Right lobe of liver (tissue), 6 donors: ENCODE measurements at regions not wholly inside any gene's neighbourhood (a gene's known extent, or its start where the extent isn't known, plus 50 kb on each side); places are given as distances from the start of the nearest gene placed in this dataset.

Experiments used
- ATAC-seq, 4 donors: fragments of 200-7000 bp; cut with Tn5 transposase; one replicate each; pipeline ENCODE4 v1.9.1; 2020; ENCODE audit warnings: mild to moderate bottlenecking in 4 of 4, moderate library complexity in 4 of 4
- DNase-seq, 3 donors: peaks; one replicate each; pipeline ENCODE4 v3.0.0-alpha.2; 2020
- H3K27ac ChIP-seq, 3 donors: fragments of 200-600 bp; one replicate each; pipeline ENCODE4 v1.8.0; 2022
- H3K27me3 ChIP-seq, 2 donors: fragments of 200-600 bp; one replicate each; pipeline ENCODE4 v1.8.0; 2022
- H3K36me3 ChIP-seq, 4 donors: fragments of 200-600 bp; sonication (generic) in 1 of 4; one replicate each; pipeline versions ENCODE4 v1.5.1 to v1.8.0; 2017 to 2022; ENCODE audit warnings: control low read depth in 1 of 4
- H3K4me1 ChIP-seq, 4 donors: fragments of 200-600 bp; sonication (generic) in 1 of 4; one replicate each; pipeline versions ENCODE4 v1.5.1 to v1.8.0; 2017 to 2022; ENCODE audit warnings: control low read depth in 1 of 4
- H3K4me3 ChIP-seq, 3 donors: fragments of 200-600 bp; one replicate each; pipeline ENCODE4 v1.8.0; 2022
- H3K9me3 ChIP-seq, 4 donors: fragments of 200-600 bp; sonication (generic) in 1 of 4; one replicate each; pipeline versions ENCODE4 v1.5.1 to v1.8.0; 2017 to 2022; ENCODE audit warnings: control low read depth in 1 of 4
- CTCF ChIP-seq, 4 donors: fragments of 200-600 bp in 3 of 4; fragments of 450-650 bp in 1 of 4; IDR thresholded peaks; one replicate each; pipeline versions ENCODE4 v1.5.1 to v1.8.0; 2016 to 2022; ENCODE audit warnings: antibody characterized with exemption in 4 of 4, mild to moderate bottlenecking in 2 of 4
- POLR2A ChIP-seq: fragments of 450-650 bp; IDR thresholded peaks from one replicate; pipeline ENCODE4 v1.6.1; 2017; ENCODE audit warnings: antibody characterized with exemption, mild to moderate bottlenecking
- WGBS: methylation state at CpG from one replicate; pipeline ENCODE4 v1.1.6; 2018; ENCODE audit warnings: low coverage, low lambda C conversion rate; ENCODE audit not compliant: insufficient coverage; ENCODE audit errors: missing lambda C conversion rate; 5-methylcytosine and 5-hydroxymethylcytosine counted together
- intact Hi-C, 2 donors: fragments of 100-400 bp; cut with DNase I; formaldehyde crosslinking; loops; one replicate each; pipeline versions ENCODE4 v1.11.2 to v1.14.1; 2022
- donor health status: DM: no; HTN: yes; CAD: no.
- donor health status: DM: no; HTN: no; CAD: no.
- donor health status: DM: no; HTN: no; CAD: no.
- donor health status: DM: no; HTN: yes; CAD: no.
- donor health status: DM: no; HTN: yes; CAD: no.

GRCh38 chr9:107218829-107219485 is 64.1 kb upstream of the RAD23B start:
- no peak for ATAC-seq
- no peaks in the 10 kb centered on the region for H3K4me1 ChIP-seq
- TF ChIP-seq CTCF (IDR thresholded peaks at IDR 0.05) (no peak), POLR2A (no peak)
- H3K9me3 ChIP-seq: no peaks in the 10 kb centered on the region
- no peak for DNase-seq
- H3K4me3 ChIP-seq: no peak overlapping the region
- H3K36me3 ChIP-seq: no peaks in the 10 kb centered on the region
- intact Hi-C loops: no loop called here
- no peaks in the 10 kb centered on the region for H3K27me3 ChIP-seq
- H3K27ac ChIP-seq: no peak overlapping the region
- WGBS: 87% methylated on average over 6 of the region's 6 CpGs

- DNase-seq (no peak), ATAC-seq (no peak)
- Histone ChIP-seq H3K27ac (no peak overlapping the region), H3K9me3 (no peaks in the 10 kb centered on the region), H3K36me3 (no peaks in the 10 kb centered on the region), H3K27me3 (no peaks in the 10 kb centered on the region), H3K4me1 (no peaks in the 10 kb centered on the region), H3K4me3 (no peak overlapping the region)
- WGBS: 65% methylated on average over 4 of the region's 4 CpGs
- intact Hi-C loops: no loop called here
- TF ChIP-seq CTCF (IDR thresholded peaks at IDR 0.05) (no peak), POLR2A (no peak)
Observed at GRCh38 chr9:107219486-107220077, 63.5 kb upstream of the RAD23B start.

- no peaks in the 10 kb centered on the region for H3K36me3 ChIP-seq
- no peaks in the 10 kb centered on the region for H3K9me3 ChIP-seq
- no peaks in the 10 kb centered on the region for H3K4me1 ChIP-seq
- intact Hi-C loops: no loop called here
- DNase-seq (no peak), ATAC-seq (no peak)
- no peak for TF ChIP-seq CTCF (IDR thresholded peaks at IDR 0.05)
- WGBS: 40% methylated on average over 1 of the region's 2 CpGs
- no peaks in the 10 kb centered on the region for H3K27me3 ChIP-seq
- no peak overlapping the region for H3K27ac ChIP-seq
- no peak overlapping the region for H3K4me3 ChIP-seq
Observed at GRCh38 chr9:107221321-107221720, 61.8 kb upstream of the RAD23B start.

GRCh38 chr9:107222020-107222522 is 61.0 kb upstream of the RAD23B start:
- DNase-seq (no peak), ATAC-seq (no peak)
- intact Hi-C loops: no loop called here
- H3K9me3 ChIP-seq: no peaks in the 10 kb centered on the region
- no peaks in the 10 kb centered on the region for H3K27me3 ChIP-seq
- H3K4me1 ChIP-seq: no peaks in the 10 kb centered on the region
- H3K27ac ChIP-seq: no peak overlapping the region
- no peaks in the 10 kb centered on the region for H3K36me3 ChIP-seq
- H3K4me3 ChIP-seq: no peak overlapping the region
- TF ChIP-seq CTCF (IDR thresholded peaks at IDR 0.05) (no peak), POLR2A (no peak)
- WGBS: 59% methylated on average over 7 of the region's 7 CpGs
